ENCODE measurements at regions not wholly inside any gene's neighbourhood (a gene's known extent, or its start where the extent isn't known, plus 50 kb on each side); places are given as distances from the start of the nearest gene placed in this dataset.

- 72% methylated on average over 11 of the region's 11 CpGs for WGBS
- Histone ChIP-seq H3K27ac (ENCODE audit: low read depth in 1 of 2, low read length in 2 of 2) (peak overlapping the region in 1 of 2 donors; percentile 54), H3K9ac (ENCODE audit: low read depth in 1 of 2, low read length in 2 of 2) (no peak overlapping the region), H3K4me1 (ENCODE audit: control insufficient read depth in 4 of 4, insufficient read depth in 4 of 4, low read length in 3 of 4) (no peaks in the 10 kb centered on the region), H3K4me3 (ENCODE audit: low read depth in 1 of 3, low read length in 3 of 3) (no peak overlapping the region), H3K27me3 (ENCODE audit: control insufficient read depth in 4 of 4, insufficient read depth in 4 of 4, low read length in 3 of 4) (no peaks in the 10 kb centered on the region), H3K36me3 (ENCODE audit: control insufficient read depth in 4 of 4, insufficient read depth in 3 of 4, low read depth in 1 of 4, low read length in 3 of 4) (no peaks in the 10 kb centered on the region), H3K9me3 (ENCODE audit: control insufficient read depth in 4 of 4, low read length in 3 of 4) (no peaks in the 10 kb centered on the region)
- DNase-seq (ENCODE audit: low spot score) = no peak
- TF ChIP-seq MAX (IDR thresholded peaks at IDR 0.05) (no peak), HNF4A (conservative IDR thresholded peaks at IDR 0.05) (no peak), RAD21 (IDR thresholded peaks at IDR 0.05) (no peak), JUND (IDR thresholded peaks at IDR 0.05) (no peak), FOXA2 (IDR thresholded peaks at IDR 0.05) (no peak), GABPA (IDR thresholded peaks at IDR 0.05 in 1 of 2, conservative IDR thresholded peaks at IDR 0.05 in 1 of 2) (no peak), SP1 (IDR thresholded peaks at IDR 0.05) (no peak), YY1 (IDR thresholded peaks at IDR 0.05) (no peak), NR2F2 (IDR thresholded peaks at IDR 0.05) (no peak), RXRA (IDR thresholded peaks at IDR 0.05) (no peak), ATF3 (IDR thresholded peaks at IDR 0.05) (no peak), TAF1 (conservative IDR thresholded peaks at IDR 0.05) (no peak), REST (IDR thresholded peaks at IDR 0.05) (no peak), ZBTB33 (IDR thresholded peaks at IDR 0.05) (no peak), FOXA1 (IDR thresholded peaks at IDR 0.05) (no peak), HNF4G (IDR thresholded peaks at IDR 0.05) (no peak), EGR1 (IDR thresholded peaks at IDR 0.05; ENCODE audit: low read depth in 2 of 2) (no peak), CTCF (IDR thresholded peaks at IDR 0.05; ENCODE audit: low read depth, low read length, missing input control) (no peak)
These were observed 84.7 kb downstream of the GATA6 start for GRCh38 chr18:22254088-22254487.

Measured in liver (tissue), 8 donors.